ENCODE measurements at regions not wholly inside any gene's neighbourhood (a gene's known extent, or its start where the extent isn't known, plus 50 kb on each side); places are given as distances from the start of the nearest gene placed in this dataset.

DNA sequence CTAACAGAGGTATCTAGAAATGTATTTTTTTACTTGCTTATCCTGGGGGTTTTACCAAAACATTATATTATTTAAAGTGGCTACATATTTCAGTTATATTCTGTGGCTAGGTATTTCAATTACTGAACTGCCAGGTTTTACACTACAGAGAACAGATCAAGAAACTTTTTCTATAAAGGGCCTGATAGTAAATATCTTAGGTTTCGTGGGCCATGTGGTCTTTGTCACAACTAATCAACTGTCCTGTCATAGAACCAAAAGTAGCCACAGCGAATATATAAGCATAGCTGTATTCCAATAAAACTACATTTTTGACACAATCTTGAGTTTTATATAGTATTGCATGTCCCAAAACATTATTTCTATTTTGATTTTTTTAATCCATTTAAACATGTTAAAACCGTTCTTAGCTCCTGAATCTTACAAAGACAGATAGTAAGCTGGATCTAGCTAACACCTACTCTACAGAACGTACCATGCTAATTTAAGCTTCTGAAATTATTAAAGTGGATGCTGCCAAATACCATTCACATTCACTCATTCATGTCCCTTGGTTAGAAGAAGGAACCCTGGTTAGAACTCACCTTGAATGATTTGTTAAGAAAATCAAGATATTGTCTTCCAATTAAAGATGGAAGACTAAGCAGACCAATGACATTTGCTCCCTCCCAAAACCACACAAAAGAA, 118.2 kb upstream of the TGFBR2 start:
- TF ChIP-seq CTCF (IDR thresholded peaks at IDR 0.05; ENCODE audit: low read length, missing control alignments): no peak
- DNase-seq (ENCODE audit: low read depth): no peak
- H3K4me3 ChIP-seq (replicated peaks; ENCODE audit: low read depth, low read length): no peak overlapping the region

DNA sequence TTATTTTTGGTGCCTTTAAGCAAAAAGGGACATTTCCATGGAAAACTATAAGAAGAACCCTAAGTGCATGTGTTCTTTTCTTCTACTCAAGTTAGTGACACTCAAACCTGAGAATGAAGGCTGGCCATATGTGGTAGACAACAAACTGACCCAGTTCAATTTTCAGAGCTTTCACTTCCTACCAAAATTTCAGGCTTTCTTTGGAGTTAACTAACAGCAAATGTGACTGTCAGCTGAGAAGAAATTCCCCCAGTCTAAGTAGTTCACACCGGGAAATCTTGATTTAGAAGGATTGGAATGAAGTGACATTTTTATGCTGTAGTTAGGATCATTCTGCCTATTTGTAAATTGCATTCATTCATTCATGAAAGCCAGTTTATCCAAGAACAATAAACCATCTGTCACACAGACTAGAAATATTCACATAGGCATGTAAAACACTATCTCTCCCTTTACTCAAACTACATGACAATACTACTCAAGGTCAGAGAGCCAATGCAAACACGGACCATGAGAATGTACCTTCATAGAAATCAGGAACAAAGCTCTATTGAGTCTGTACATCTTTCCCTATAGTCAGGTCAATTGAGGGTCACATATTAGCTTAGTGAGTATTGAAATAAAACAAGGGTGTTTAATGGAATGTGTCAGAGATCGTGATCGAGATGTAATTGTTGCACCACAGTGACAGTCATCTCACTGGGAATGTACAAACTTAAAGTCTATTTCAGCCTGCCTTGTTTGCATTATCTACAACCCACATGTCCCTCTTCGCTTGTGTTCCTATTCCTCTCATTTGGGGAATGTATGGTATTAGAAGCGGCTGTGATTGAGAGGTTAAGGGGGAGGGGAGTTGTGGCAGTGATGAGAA, 113.8 kb upstream of the TGFBR2 start:
- H3K4me3 ChIP-seq (replicated peaks; ENCODE audit: low read depth, low read length): no peak overlapping the region
- TF ChIP-seq CTCF (IDR thresholded peaks at IDR 0.05; ENCODE audit: low read length, missing control alignments): no peak
- DNase-seq (ENCODE audit: low read depth): peak; percentile 50

DNA sequence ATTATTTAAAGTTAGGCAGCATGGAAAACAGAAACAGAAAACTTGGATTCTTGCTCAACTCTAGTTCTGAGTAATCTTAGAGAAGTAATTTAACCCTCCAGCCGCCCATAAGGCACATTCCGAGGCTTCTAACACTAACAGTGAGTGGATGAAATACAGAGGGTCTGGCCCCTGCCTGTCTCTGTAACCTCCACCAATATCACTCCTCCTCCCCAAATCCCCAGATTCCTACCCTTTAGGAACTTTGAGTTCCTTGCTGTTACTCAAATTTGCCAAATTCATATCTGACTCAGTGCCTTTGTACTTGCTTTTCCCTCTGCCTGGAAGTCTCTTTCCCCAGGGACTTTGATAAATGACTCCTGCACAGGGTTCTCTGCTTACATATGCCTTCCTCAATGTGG, 112.5 kb upstream of the TGFBR2 start:
- H3K4me3 ChIP-seq (replicated peaks; ENCODE audit: low read depth, low read length): no peak overlapping the region
- TF ChIP-seq CTCF (IDR thresholded peaks at IDR 0.05; ENCODE audit: low read length, missing control alignments): no peak
- peak; percentile 79 for DNase-seq (ENCODE audit: low read depth)

DNA sequence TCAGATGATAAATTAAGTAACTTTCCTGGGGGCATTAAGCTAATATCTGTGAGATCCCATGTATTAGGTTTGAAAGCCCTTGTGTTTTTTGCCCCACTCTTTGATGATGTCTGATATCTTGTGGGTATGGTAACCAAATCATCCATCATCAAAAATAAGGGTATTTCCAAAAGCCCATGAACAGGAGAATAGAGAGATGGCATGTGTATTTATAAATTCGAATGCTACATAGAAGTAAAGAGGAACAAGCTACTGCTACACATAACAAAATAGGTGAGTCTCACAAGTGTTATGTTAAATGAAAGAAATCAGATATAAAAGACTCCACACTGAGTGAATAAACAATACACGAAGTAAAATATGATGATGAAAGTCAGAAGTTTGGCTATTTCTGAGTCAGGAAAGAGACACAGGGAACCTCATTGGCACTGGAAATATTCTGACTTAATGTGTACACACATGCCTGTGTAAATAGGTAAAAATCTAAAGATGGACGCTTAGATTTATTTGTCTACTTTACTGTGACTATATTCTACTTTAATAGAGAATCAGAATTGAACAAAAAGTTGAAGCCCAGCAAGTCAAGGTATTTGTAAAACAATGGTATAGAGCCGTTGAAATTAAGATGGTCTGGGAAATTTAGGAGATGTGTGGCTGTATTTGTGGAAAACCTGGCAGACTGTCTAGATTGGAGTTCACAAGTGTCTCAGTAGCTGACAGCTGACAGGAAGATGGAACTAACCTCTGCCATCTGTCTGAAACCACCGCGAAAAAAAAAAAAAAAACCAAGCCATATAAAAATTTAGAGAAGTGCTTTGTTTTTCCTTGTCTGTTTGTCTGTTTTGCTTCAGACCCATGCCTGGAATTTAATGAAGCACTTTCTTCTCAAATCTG, 111.0 kb upstream of the TGFBR2 start:
- TF ChIP-seq CTCF (IDR thresholded peaks at IDR 0.05; ENCODE audit: low read length, missing control alignments): no peak
- no peak for DNase-seq (ENCODE audit: low read depth)
- no peak overlapping the region for H3K4me3 ChIP-seq (replicated peaks; ENCODE audit: low read depth, low read length)

DNA sequence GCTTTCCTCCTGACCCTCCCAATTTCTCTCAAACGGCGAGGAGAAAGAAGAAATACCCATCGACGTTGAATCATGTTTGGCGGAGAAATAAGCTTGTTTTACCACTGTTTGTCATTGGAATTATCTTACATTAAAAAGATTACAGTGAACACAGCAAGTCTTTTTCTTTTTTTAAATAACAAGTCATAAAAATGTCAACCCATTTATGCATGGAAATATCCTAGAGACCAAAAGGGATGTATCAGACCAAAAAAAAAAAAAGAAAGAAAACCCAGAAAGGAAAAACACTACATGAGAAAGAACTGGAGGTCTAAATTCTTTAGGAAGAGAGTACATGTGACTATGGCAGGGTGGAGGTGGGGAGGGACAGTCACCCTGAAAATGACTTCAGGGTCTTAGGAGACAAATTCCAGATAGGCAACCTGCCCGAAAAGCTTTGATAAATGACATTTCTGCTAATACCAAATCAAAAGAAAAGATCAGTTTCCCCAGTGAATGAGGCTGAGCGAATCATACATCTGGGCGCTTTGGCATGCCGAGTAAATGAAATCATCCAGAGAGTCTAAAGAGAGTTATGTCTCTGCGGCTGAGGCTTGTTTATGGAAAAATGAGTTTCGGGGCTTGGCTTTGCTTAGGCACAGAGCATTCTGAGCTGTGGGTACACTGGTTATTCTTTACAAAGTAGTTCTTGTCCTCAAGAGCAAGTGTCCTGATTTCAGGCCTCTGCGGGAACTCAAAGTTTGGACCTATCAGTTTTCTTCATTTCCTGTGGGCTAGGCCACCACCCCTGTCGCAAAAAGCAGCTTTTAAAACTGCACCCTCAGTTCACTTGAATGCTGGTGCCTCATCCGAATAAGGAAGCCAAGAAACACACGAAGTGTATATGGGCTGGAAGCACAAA, 110.1 kb upstream of the TGFBR2 start:
- no peak for TF ChIP-seq CTCF (IDR thresholded peaks at IDR 0.05; ENCODE audit: low read length, missing control alignments)
- no peak overlapping the region for H3K4me3 ChIP-seq (replicated peaks; ENCODE audit: low read depth, low read length)
- DNase-seq (ENCODE audit: low read depth): peak; percentile 53

DNA sequence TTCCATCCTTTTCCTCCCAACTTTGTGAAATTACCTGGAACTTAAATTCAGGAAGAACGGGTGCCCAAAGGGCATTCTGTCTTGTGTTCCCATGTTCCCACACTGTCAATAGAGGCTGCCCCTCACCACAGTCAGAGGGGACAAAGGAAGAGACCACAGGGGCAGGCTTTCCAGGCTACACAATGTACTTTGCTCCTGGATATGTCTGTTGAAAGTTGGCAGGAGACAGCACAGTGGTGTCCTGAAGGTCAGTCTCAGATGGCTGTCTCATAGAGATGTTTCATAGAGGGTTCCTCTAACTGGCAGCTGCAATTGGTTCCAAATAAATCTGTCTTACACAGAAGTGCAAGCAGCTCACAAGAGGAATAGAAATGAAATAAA, 107.8 kb upstream of the TGFBR2 start:
- TF ChIP-seq CTCF (IDR thresholded peaks at IDR 0.05; ENCODE audit: low read length, missing control alignments): no peak
- DNase-seq (ENCODE audit: low read depth): no peak
- H3K4me3 ChIP-seq (replicated peaks; ENCODE audit: low read depth, low read length): no peak overlapping the region
